MM.1S (cell line): ENCODE measurements at regions not wholly inside any gene's neighbourhood (a gene's known extent, or its start where the extent isn't known, plus 50 kb on each side); places are given as distances from the start of the nearest gene placed in this dataset.

Experiments
- DNase-seq: peaks from one replicate; pipeline ENCODE4 v3.0.0-alpha.2; 2015
- H2AFZ ChIP-seq: fragments of 300-600 bp; sonication (generic); 2 replicates; pipeline ENCODE4 v1.6.0; 2016; ENCODE audit warnings: antibody characterized with exemption, low read length
- H3F3A ChIP-seq: fragments of 300-600 bp; sonication (generic); 2 replicates; pipeline ENCODE4 v1.6.1; 2016; ENCODE audit warnings: mild to moderate bottlenecking, antibody characterized with exemption, low read length, moderate library complexity, mixed read lengths; ENCODE audit not compliant: insufficient read depth
- H3K27ac ChIP-seq: fragments of 300-600 bp; sonication (generic); 2 replicates; pipeline ENCODE4 v1.5.1; 2016; ENCODE audit warnings: mild to moderate bottlenecking, low read length
- H3K27me3 ChIP-seq: fragments of 300-600 bp; sonication (generic); replicated peaks from 2 replicates; pipeline ENCODE4 v1.6.0; 2016; ENCODE audit warnings: low read length; ENCODE audit not compliant: insufficient read depth
- H3K36me3 ChIP-seq: fragments of 300-600 bp; sonication (generic); replicated peaks from 2 replicates; pipeline ENCODE4 v1.6.1; 2016; ENCODE audit warnings: mild to moderate bottlenecking, low read length, mixed read lengths; ENCODE audit not compliant: insufficient read depth
- H3K4me1 ChIP-seq: fragments of 300-600 bp; sonication (generic); 2 replicates; pipeline ENCODE4 v1.6.1; 2016; ENCODE audit warnings: low read length, mixed read lengths
- H3K4me2 ChIP-seq: fragments of 300-600 bp; sonication (generic); 2 replicates; pipeline ENCODE4 v1.6.0; 2016; ENCODE audit warnings: low read depth, low read length
- H3K4me3 ChIP-seq: fragments of 300-600 bp; sonication (generic); 2 replicates; pipeline ENCODE4 v1.5.1; 2016; ENCODE audit warnings: low read length, mixed read lengths
- H3K79me2 ChIP-seq: fragments of 300-600 bp; sonication (generic); 2 replicates; pipeline ENCODE4 v1.6.1; 2016; ENCODE audit warnings: mixed run types, low read length, mixed read lengths
- H3K9ac ChIP-seq: fragments of 300-600 bp; sonication (generic); 2 replicates; pipeline ENCODE4 v1.6.1; 2016; ENCODE audit warnings: low read length, mixed read lengths
- H3K9me2 ChIP-seq: fragments of 300-600 bp; sonication (generic); replicated peaks from 2 replicates; pipeline ENCODE4 v1.6.1; 2016; ENCODE audit warnings: mild to moderate bottlenecking, low read length, mixed read lengths; ENCODE audit not compliant: insufficient read depth
- H3K9me3 ChIP-seq: fragments of 300-600 bp; sonication (generic); replicated peaks from 2 replicates; pipeline ENCODE4 v1.6.1; 2016; ENCODE audit warnings: mild to moderate bottlenecking, low read length, mixed read lengths; ENCODE audit not compliant: insufficient read depth
- H4K20me1 ChIP-seq: fragments of 300-600 bp; sonication (generic); 2 replicates; pipeline ENCODE4 v1.6.1; 2016; ENCODE audit warnings: mild to moderate bottlenecking, low read length, moderate library complexity, mixed read lengths; ENCODE audit not compliant: insufficient read depth
- CTCF ChIP-seq: fragments of 300-600 bp; sonication (generic); IDR thresholded peaks from 2 replicates; pipeline ENCODE4 v1.5.1; 2016; ENCODE audit warnings: antibody characterized with exemption, low read length, mixed read lengths
- EZH2 ChIP-seq: fragments of 300-600 bp; sonication (generic); optimal IDR thresholded peaks from 2 replicates; pipeline ENCODE3; 2017; ENCODE audit warnings: low read depth, mild to moderate bottlenecking, antibody characterized with exemption, low read length, mixed read lengths
- EZH2phosphoT487 ChIP-seq: fragments of 300-600 bp; sonication (generic); IDR thresholded peaks from 2 replicates; pipeline ENCODE4 v1.6.1; 2018; ENCODE audit warnings: antibody characterized with exemption, low read length

DNA sequence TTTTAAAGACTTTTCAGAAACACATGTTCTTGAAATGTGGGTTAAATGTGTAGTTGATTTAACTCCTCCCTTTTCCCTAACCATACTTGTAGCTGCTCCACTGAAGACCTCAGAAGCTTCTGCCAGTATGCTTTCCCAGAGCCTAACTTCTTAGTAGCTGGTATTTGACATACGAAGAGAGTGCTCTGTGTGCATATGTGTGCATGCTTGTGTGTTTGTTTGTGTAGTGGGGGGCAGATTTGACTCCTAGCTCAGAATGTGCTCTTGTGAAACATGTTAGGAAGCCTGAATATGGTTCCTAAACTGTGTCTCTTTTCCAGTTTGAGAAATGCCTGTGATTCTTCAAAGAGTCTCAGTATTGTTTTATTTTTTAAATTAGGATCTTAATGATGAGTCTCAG lies 420.4 kb downstream of the PCNX1 start:
- peaks cover 75% of the 10 kb centered on the region for H3K79me2 ChIP-seq
- no peak for DNase-seq
- no peak for TF ChIP-seq CTCF
- TF ChIP-seq EZH2phosphoT487, result no peak
- TF ChIP-seq EZH2, result no peak
- H3K9me2 ChIP-seq, result no peaks in the 10 kb centered on the region
- H3K4me2 ChIP-seq, result peak overlapping the region; percentile 24; the same call in 1 of the 2 replicates
- H3K27me3 ChIP-seq, result no peaks in the 10 kb centered on the region
- H3K9ac ChIP-seq, result no peak overlapping the region
- no peaks in the 10 kb centered on the region for H3K9me3 ChIP-seq
- H2AFZ ChIP-seq, result no peak overlapping the region
- H4K20me1 ChIP-seq, result no peaks in the 10 kb centered on the region
- H3K27ac ChIP-seq, result peak overlapping the region; percentile 27; the same call in 1 of the 2 replicates
- H3K4me1 ChIP-seq, result peaks cover 17% of the 10 kb centered on the region
- H3K36me3 ChIP-seq, result no peaks in the 10 kb centered on the region
- H3K4me3 ChIP-seq, result no peak overlapping the region
- peaks cover 5% of the 10 kb centered on the region; the same call in 1 of the 2 replicates for H3F3A ChIP-seq

DNA sequence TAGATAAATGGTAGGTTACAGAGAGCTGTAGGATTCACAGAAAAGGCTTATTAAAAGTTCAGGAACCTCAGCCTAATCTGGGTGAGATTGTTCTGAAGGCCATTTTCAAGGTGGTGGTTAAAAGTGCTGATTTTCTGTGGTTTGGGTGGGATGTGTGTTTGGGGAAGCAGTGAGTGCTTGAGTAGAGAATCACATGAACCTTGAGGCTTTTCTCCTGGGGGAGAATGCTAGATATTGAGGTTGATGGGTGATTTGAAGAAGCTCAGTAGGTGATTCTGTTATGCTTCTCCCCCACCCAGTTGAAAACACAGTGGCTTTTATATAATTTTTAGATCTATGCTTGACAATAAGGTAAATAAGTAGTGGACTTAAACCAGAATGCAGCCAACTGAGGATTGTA lies 420.9 kb downstream of the PCNX1 start:
- no peak overlapping the region for H2AFZ ChIP-seq
- H3K27ac ChIP-seq, result peak overlapping the region; percentile 27; the same call in 1 of the 2 replicates
- H3K9me2 ChIP-seq, result no peaks in the 10 kb centered on the region
- H3K79me2 ChIP-seq, result peaks cover 73% of the 10 kb centered on the region
- H3F3A ChIP-seq, result peaks cover 5% of the 10 kb centered on the region; the same call in 1 of the 2 replicates
- H3K4me3 ChIP-seq, result no peak overlapping the region
- no peaks in the 10 kb centered on the region for H3K9me3 ChIP-seq
- no peak for TF ChIP-seq EZH2phosphoT487
- TF ChIP-seq CTCF, result no peak
- TF ChIP-seq EZH2, result no peak
- H3K4me2 ChIP-seq, result peak overlapping the region; percentile 24; the same call in 1 of the 2 replicates
- H3K27me3 ChIP-seq, result no peaks in the 10 kb centered on the region
- no peaks in the 10 kb centered on the region for H3K36me3 ChIP-seq
- peaks cover 17% of the 10 kb centered on the region for H3K4me1 ChIP-seq
- H3K9ac ChIP-seq, result no peak overlapping the region
- DNase-seq, result no peak
- no peaks in the 10 kb centered on the region for H4K20me1 ChIP-seq

DNA sequence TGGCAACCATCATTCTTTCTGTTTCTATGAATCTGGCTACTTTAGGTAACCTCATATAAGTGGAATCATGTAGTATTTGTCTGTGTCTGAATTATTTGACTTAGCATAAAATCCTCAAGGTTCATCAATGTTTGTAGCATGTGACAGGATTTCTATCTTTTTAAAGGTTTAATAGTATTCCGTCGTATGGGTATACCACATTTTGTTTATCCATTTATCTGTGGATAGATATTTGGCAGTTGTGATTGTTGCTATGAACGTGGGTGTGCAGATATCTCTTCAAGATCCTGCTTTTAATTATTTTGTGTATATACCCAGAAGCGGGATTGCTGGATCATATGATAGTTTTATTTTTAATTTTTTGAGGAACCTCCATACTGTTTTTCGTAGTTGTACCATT lies 421.7 kb downstream of the PCNX1 start:
- TF ChIP-seq CTCF (no peak), EZH2phosphoT487 (no peak), EZH2 (no peak)
- Histone ChIP-seq H3K27me3 (no peaks in the 10 kb centered on the region), H3K4me2 (no peak overlapping the region)

More for the DNA sequence above, 421.7 kb downstream of the PCNX1 start:
- Histone ChIP-seq H2AFZ (no peak overlapping the region), H3K27ac (no peak overlapping the region), H3K4me1 (peaks cover 17% of the 10 kb centered on the region), H3K36me3 (no peaks in the 10 kb centered on the region; the same call in 1 of the 2 replicates), H3K9ac (no peak overlapping the region), H3F3A (peaks cover 5% of the 10 kb centered on the region; the same call in 1 of the 2 replicates), H3K9me2 (no peaks in the 10 kb centered on the region), H4K20me1 (no peaks in the 10 kb centered on the region), H3K4me3 (no peak overlapping the region), H3K9me3 (no peaks in the 10 kb centered on the region), H3K79me2 (peaks cover 73% of the 10 kb centered on the region)
- no peak for DNase-seq
